Dedifferentiated amniotic fluid mesenchymal stem cell (primary cell): ENCODE measurements at regions not wholly inside any gene's neighbourhood (a gene's known extent, or its start where the extent isn't known, plus 50 kb on each side); places are given as distances from the start of the nearest gene placed in this dataset.

Experiments used
- DNase-seq: peaks from one replicate; pipeline ENCODE4 v3.0.0-alpha.2; 2016; ENCODE audit errors: extremely low spot score

DNA sequence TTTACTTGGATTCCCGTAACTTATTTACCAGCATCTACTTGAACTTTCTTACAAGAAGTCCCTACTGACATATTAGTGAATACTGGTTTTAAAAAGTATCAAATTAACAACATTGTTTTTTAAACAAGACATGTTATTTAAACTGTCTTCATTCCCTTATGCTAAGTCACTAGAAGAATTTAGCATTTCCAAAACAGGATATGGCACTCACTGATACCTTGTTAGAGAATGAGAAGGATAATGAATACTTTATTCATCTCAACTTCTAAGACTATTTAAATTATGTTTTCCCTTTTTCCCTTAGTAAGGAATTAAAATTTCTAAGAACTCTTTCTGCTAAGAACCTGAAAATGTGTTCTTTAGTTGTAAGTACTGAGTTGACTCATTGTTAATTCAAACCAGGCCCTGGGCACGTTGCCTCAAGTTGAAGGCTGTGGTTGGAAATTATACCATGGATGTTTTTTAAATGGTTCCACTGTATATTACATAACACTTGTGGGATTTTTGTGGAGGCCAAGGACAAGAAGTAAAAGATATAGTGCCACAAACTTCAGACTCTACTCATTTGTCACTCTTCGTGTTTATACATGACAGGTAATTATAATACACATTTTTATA is 219.0 kb upstream of the EDIL3 start:
- DNase-seq: peak; percentile 93

- no peak for DNase-seq
Measured at GRCh38 chr5:84602371-84602771, 217.7 kb upstream of the EDIL3 start.

DNA sequence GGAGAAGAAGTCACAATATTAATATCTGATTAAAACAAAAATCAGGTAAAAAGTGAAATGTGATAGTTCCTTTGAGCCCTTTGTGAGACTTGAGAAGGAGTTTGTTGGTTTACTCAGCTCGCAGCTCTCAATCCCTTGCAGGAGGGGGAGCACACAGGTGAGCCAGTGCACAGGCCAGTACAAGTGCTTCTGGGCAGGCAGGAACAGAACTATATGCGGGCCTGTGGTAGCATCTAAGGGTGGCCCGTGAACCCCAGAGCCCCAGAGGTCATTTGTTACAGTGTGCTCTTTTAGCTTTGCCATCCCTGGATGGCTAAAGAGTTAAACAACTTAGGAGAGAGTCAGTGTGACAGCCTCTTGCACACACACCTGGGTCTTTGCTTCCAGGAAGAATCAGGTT is 215.3 kb upstream of the EDIL3 start:
- no peak for DNase-seq

- DNase-seq: no peak
Measured at GRCh38 chr5:84597904-84598303, 213.2 kb upstream of the EDIL3 start.

GRCh38 chr5:84590629-84591028 is 205.9 kb upstream of the EDIL3 start:
- no peak for DNase-seq

DNA sequence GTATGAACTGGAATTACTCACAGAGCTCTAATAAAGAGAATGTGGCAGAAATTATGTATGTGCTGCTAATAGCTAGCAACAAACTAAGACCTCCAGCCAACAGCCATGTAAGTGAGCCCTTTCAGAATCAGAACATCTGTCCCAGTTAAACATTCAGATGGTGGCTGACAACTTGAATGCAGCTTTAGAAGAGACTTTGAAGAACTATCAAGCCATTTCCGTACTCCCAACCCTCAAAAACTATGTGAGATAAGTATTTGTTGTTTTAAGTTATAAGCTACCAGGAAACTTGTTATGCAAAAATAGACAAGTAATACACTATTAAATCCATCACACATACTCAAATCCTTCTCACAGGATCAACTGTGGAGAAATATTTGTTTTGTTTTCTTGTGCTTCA is 205.2 kb upstream of the EDIL3 start:
- no peak for DNase-seq

DNA sequence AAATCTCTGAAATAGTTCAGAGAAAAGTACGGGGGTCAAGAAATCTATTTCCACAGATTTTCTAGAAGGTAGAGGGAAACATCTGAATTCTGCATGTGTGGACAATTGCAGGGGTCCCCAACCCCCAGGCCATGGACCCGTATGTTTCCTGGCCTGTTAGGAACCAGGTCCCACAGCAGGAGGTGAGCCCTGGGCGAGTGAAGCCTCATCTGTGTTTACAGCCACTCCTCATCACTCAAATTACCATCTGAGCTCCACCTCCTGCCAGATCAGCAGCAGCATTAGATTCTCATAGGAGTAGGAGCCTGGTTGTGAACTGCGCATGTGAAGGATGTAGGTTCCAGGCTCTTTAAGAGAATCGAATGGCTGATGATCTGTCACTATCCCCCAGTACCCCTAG is 200.5 kb upstream of the EDIL3 start:
- DNase-seq: no peak

- no peak for DNase-seq
Measured at GRCh38 chr5:84578226-84578625, 193.5 kb upstream of the EDIL3 start.

GRCh38 chr5:84573017-84573712 is 188.5 kb upstream of the EDIL3 start:
- no peak for DNase-seq

DNA sequence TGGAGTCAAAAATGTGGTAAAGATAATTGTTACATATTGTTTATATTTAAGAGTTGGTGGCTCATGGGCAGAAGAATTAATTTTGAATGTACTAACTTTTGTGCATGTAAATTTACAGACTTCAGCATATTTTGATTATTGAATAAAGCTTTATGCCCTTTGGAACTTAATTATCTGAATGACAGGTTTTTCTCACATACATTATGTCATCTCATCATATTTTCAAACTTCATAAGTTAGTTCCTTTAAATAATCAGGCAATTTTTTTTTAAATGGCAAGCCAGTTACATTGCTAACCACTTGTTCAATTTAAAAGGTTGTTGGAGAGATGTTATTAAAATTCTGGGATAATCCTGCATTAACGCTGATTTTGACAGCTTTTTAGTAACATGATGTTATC is 184.6 kb upstream of the EDIL3 start:
- no peak for DNase-seq

DNA sequence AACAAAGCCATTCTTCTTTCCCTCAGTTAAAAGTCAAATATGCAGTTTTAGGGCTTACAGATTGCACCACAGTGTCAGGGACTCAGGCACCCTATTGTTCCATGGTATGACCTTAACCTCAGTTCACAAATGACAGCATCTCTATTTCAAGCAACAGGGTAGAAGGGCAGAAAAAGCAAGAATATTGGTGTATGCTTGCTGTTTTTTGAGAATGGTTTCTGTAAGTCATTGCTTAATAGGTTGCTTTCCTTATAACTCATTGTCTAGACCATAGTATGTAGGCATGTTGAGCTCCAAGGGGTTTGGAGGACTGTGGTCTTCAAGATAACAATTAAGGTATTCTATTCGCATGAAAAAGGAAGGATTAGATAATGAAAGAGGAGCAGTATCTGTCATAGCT is 183.5 kb upstream of the EDIL3 start:
- DNase-seq: no peak

GRCh38 chr5:84565866-84566265 is 181.2 kb upstream of the EDIL3 start:
- DNase-seq: no peak

GRCh38 chr5:84564321-84565075 is 179.8 kb upstream of the EDIL3 start:
- DNase-seq: peak; percentile 95

- DNase-seq: no peak
Measured at GRCh38 chr5:84550222-84550621, 165.5 kb upstream of the EDIL3 start.

DNA sequence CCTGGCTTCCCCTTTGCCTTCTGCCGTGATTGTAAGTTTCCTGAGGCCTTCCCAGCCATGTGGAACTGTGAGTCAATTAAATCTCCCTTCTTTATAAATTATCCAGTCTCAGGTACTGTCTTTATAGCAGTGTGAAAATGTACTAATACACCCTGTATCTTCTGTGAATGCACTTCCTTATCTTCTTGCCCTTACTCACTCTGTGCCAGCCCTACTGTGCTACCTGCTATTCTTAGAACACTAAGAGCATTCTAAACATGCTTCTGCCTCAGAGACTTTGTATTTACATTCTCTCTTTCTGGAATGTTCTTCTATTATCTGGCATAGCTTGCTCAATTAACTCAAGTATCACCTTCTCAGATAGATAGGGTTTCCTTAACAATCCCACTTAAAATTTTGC is 164.4 kb upstream of the EDIL3 start:
- DNase-seq: no peak

DNA sequence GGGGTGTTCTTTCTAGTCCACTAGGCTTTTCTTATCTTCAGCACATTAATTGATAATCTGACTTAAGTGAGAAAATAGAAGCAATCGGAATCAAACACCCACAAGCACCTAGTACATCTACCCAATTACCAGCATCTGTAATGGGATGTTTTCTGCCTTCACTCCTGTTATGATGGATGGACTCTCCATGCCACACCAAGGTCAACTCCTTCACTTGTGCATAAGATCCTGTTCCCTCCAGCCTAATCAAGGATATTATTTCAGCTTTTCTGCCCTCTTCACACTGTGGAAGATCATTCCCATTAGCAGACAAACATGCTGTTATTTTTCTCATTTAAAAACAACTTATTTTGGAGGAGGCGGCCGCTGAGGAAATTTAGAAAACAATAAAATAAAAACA is 162.0 kb upstream of the EDIL3 start:
- DNase-seq: no peak

- DNase-seq: no peak
Measured at GRCh38 chr5:84536797-84537196, 152.1 kb upstream of the EDIL3 start.

- peak; percentile 22 for DNase-seq
Measured at GRCh38 chr5:84535281-84535680, 150.6 kb upstream of the EDIL3 start.

DNA sequence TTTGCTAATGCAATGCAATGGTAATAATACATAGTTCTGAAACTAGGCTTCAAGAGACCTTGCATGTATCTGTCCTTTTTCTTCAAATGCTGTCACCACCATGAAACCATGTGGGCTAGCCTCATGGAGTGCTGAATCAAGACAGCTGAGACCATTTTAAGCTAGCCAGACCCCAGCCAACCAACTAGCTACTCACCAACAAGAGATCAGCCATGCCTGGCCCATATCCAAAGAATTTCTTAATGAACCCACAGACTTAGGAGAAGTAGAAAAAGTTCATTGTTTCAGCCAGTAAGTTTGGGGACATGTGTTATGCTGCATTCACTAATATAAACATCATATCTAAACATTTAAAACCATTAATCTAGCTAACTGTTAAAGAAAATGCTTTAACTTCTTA is 139.8 kb upstream of the EDIL3 start:
- no peak for DNase-seq

- no peak for DNase-seq
Measured at GRCh38 chr5:84518862-84519261, 134.2 kb upstream of the EDIL3 start.

GRCh38 chr5:84518370-84518769 is 133.7 kb upstream of the EDIL3 start:
- no peak for DNase-seq

- no peak for DNase-seq
Measured at GRCh38 chr5:84506625-84507024, 121.9 kb upstream of the EDIL3 start.

- peak; percentile 38 for DNase-seq
Measured at GRCh38 chr5:84494453-84494852, 109.8 kb upstream of the EDIL3 start.
